ENCODE measurements at regions not wholly inside any gene's neighbourhood (a gene's known extent, or its start where the extent isn't known, plus 50 kb on each side); places are given as distances from the start of the nearest gene placed in this dataset.

GRCh38 chr5:8848366-8848765 is 697.5 kb downstream of the SEMA5A start:
- Histone ChIP-seq H3K27ac (ENCODE audit: low read depth, low read length) (no peak overlapping the region), H3K27me3 (ENCODE audit: control insufficient read depth in 2 of 2, insufficient read depth in 2 of 2, low read length in 2 of 2) (no peaks in the 10 kb centered on the region), H3K4me3 (ENCODE audit: low read length) (no peak overlapping the region), H3K9me3 (ENCODE audit: control insufficient read depth in 2 of 3, low read length in 3 of 3) (no peaks in the 10 kb centered on the region), H3K4me1 (ENCODE audit: control insufficient read depth in 2 of 2, insufficient read depth in 2 of 2, low read length in 2 of 2) (no peaks in the 10 kb centered on the region), H3K36me3 (ENCODE audit: control insufficient read depth in 2 of 3, insufficient read depth in 3 of 3, low read length in 3 of 3) (no peaks in the 10 kb centered on the region)
- H3K36me3 Mint-ChIP-seq = no peaks in the 10 kb centered on the region
- intact Hi-C loops (cut with micrococcal nuclease) = no loop called here
- H3K4me1 Mint-ChIP-seq = no peaks in the 10 kb centered on the region
- ChIA-PET POLR2A (no interaction called here), CTCF (interaction anchor here (0.5 kb wide), 1 partner anchor 72 kb away, joined by 3 read pairs; no protein-coding TSS in a partner anchor)
- ATAC-seq (no peak), DNase-seq (no peak)
- H3K4me3 Mint-ChIP-seq = no peak overlapping the region
- H3K27me3 Mint-ChIP-seq = no peaks in the 10 kb centered on the region
- H3K9me3 Mint-ChIP-seq = peaks cover 0 to 11% (median 4%) of the 10 kb centered on the region in 11 donors
- H3K27ac Mint-ChIP-seq = no peak overlapping the region

DNA sequence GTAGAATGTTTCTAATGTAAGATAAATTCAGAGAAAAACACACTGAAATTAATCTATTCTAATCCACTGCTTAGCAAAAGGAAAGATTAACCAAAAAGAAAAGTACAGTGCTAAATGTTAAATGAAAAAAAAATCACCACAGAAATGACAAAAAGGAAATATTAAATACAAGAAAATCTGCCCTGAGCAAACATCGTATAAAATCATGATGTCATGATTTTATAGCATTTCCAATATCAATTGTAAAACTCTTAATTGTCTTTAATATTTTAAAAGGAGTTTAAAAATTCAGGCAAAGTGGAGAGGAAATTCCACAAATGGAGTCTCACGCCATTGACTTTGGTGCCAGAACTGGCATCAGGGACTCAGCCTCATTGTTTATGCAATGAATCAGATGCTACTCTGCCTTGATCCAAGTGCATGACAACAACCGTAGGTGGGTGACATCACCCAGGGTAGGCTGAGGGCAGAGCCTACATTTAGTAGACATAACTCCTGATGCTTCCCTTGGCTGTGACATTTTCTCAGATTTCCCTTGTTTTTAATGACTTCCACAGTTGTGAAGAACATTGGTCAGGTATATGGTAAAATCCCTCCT is 696.8 kb downstream of the SEMA5A start:
- Mint-ChIP-seq H3K36me3 (no peaks in the 10 kb centered on the region), H3K27me3 (no peaks in the 10 kb centered on the region), H3K4me3 (no peak overlapping the region), H3K4me1 (no peaks in the 10 kb centered on the region), H3K27ac (no peak overlapping the region), H3K9me3 (peaks cover 0 to 11% (median 5%) of the 10 kb centered on the region in 11 donors)
- ATAC-seq (no peak), DNase-seq (no peak)
- H3K4me1 ChIP-seq (ENCODE audit: control insufficient read depth in 2 of 2, insufficient read depth in 2 of 2, low read length in 2 of 2) = no peaks in the 10 kb centered on the region
- no peak overlapping the region for H3K27ac ChIP-seq (ENCODE audit: low read depth, low read length)
- ChIA-PET POLR2A (no interaction called here), CTCF (no interaction called here)
- no peaks in the 10 kb centered on the region for H3K27me3 ChIP-seq (ENCODE audit: control insufficient read depth in 2 of 2, insufficient read depth in 2 of 2, low read length in 2 of 2)
- intact Hi-C loops (cut with micrococcal nuclease) = no loop called here
- no peaks in the 10 kb centered on the region for H3K9me3 ChIP-seq (ENCODE audit: control insufficient read depth in 2 of 3, low read length in 3 of 3)
- H3K36me3 ChIP-seq (ENCODE audit: control insufficient read depth in 2 of 3, insufficient read depth in 3 of 3, low read length in 3 of 3) = no peaks in the 10 kb centered on the region
- no peak overlapping the region for H3K4me3 ChIP-seq (ENCODE audit: low read length)

DNA sequence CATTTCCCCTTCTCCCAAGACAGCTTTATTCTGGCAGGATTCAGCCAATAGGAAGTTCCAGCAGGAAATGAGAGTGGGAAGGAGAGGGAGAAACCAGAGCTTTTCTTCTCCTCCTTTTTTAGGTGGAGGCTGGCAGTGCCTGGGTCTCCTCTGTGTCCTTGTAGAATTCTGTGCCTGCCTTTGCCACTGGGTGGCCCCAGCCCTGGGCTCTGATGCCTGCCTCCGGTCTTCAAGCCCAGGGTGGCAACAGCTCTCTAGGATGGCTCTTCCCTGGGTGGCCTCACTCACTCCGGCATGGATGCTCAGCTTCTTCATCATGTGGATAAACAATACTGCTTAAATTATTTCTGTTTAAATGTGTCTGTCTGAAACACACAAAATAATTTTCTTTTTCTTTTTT is 694.8 kb downstream of the SEMA5A start:
- Mint-ChIP-seq H3K4me3 (no peak overlapping the region), H3K36me3 (no peaks in the 10 kb centered on the region), H3K27me3 (no peaks in the 10 kb centered on the region), H3K4me1 (no peaks in the 10 kb centered on the region), H3K9me3 (peaks cover 0 to 11% (median 4%) of the 10 kb centered on the region in 11 donors), H3K27ac (no peak overlapping the region)
- Histone ChIP-seq H3K36me3 (ENCODE audit: control insufficient read depth in 2 of 3, insufficient read depth in 3 of 3, low read length in 3 of 3) (no peaks in the 10 kb centered on the region), H3K4me3 (ENCODE audit: low read length) (no peak overlapping the region), H3K9me3 (ENCODE audit: control insufficient read depth in 2 of 3, low read length in 3 of 3) (no peaks in the 10 kb centered on the region), H3K27me3 (ENCODE audit: control insufficient read depth in 2 of 2, insufficient read depth in 2 of 2, low read length in 2 of 2) (no peaks in the 10 kb centered on the region), H3K4me1 (ENCODE audit: control insufficient read depth in 2 of 2, insufficient read depth in 2 of 2, low read length in 2 of 2) (no peaks in the 10 kb centered on the region), H3K27ac (ENCODE audit: low read depth, low read length) (no peak overlapping the region)
- CTCF ChIA-PET = no interaction called here
- ATAC-seq (no peak), DNase-seq (no peak)
- POLR2A ChIA-PET = no interaction called here
- intact Hi-C loops (cut with micrococcal nuclease) = no loop called here

- Mint-ChIP-seq H3K27me3 (no peaks in the 10 kb centered on the region), H3K4me3 (no peak overlapping the region), H3K4me1 (no peaks in the 10 kb centered on the region), H3K36me3 (no peaks in the 10 kb centered on the region), H3K9me3 (peaks cover 0 to 9% (median 4%) of the 10 kb centered on the region in 11 donors), H3K27ac (no peak overlapping the region)
- Histone ChIP-seq H3K9me3 (ENCODE audit: control insufficient read depth in 2 of 3, low read length in 3 of 3) (no peaks in the 10 kb centered on the region), H3K27ac (ENCODE audit: low read depth, low read length) (no peak overlapping the region), H3K27me3 (ENCODE audit: control insufficient read depth in 2 of 2, insufficient read depth in 2 of 2, low read length in 2 of 2) (no peaks in the 10 kb centered on the region), H3K36me3 (ENCODE audit: control insufficient read depth in 2 of 3, insufficient read depth in 3 of 3, low read length in 3 of 3) (no peaks in the 10 kb centered on the region), H3K4me3 (ENCODE audit: low read length) (no peak overlapping the region), H3K4me1 (ENCODE audit: control insufficient read depth in 2 of 2, insufficient read depth in 2 of 2, low read length in 2 of 2) (no peaks in the 10 kb centered on the region)
- ATAC-seq (no peak), DNase-seq (no peak)
- intact Hi-C loops (cut with micrococcal nuclease) = no loop called here
- ChIA-PET CTCF (no interaction called here), POLR2A (no interaction called here)
Measured at GRCh38 chr5:8857051-8857450, 688.8 kb downstream of the SEMA5A start.

GRCh38 chr5:8861764-8862163 is 684.1 kb downstream of the SEMA5A start:
- ChIA-PET CTCF (no interaction called here), POLR2A (no interaction called here)
- H3K4me3 Mint-ChIP-seq = no peak overlapping the region
- ATAC-seq (no peak), DNase-seq (no peak)
- no peaks in the 10 kb centered on the region for H3K4me1 ChIP-seq (ENCODE audit: control insufficient read depth in 2 of 2, insufficient read depth in 2 of 2, low read length in 2 of 2)
- H3K27ac Mint-ChIP-seq = no peak overlapping the region
- no peak overlapping the region for H3K27ac ChIP-seq (ENCODE audit: low read depth, low read length)
- peaks cover 0 to 7% (median 0%) of the 10 kb centered on the region in 11 donors for H3K9me3 Mint-ChIP-seq
- H3K27me3 ChIP-seq (ENCODE audit: control insufficient read depth in 2 of 2, insufficient read depth in 2 of 2, low read length in 2 of 2) = no peaks in the 10 kb centered on the region
- H3K36me3 ChIP-seq (ENCODE audit: control insufficient read depth in 2 of 3, insufficient read depth in 3 of 3, low read length in 3 of 3) = no peaks in the 10 kb centered on the region
- no peak overlapping the region for H3K4me3 ChIP-seq (ENCODE audit: low read length)
- intact Hi-C loops (cut with micrococcal nuclease) = no loop called here
- no peaks in the 10 kb centered on the region for H3K36me3 Mint-ChIP-seq
- no peaks in the 10 kb centered on the region for H3K4me1 Mint-ChIP-seq
- no peaks in the 10 kb centered on the region for H3K9me3 ChIP-seq (ENCODE audit: control insufficient read depth in 2 of 3, low read length in 3 of 3)
- H3K27me3 Mint-ChIP-seq = no peaks in the 10 kb centered on the region

DNA sequence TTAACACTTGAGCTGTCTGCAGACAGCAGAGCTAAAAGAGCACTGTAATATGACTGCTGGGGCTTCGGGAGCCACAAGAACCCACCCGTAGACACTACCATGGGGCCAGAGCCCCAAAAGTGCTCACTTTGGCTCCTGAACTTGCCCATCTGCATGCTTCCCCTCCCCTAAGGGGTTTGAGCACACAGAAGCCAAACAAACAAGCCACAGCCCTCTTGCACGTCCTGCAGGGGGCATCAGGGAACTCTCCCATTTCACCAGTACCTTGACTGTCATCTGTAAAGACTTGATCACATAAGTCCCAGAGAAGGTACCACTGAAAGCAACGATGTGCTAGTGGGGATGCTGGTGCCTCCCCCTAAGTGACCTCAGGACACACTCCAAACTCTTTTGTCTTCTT is 681.8 kb downstream of the SEMA5A start:
- ATAC-seq (no peak), DNase-seq (no peak)
- Mint-ChIP-seq H3K27ac (no peak overlapping the region), H3K9me3 (peaks cover 0 to 7% (median 0%) of the 10 kb centered on the region in 11 donors), H3K36me3 (no peaks in the 10 kb centered on the region), H3K27me3 (no peaks in the 10 kb centered on the region), H3K4me3 (no peak overlapping the region), H3K4me1 (no peaks in the 10 kb centered on the region)
- ChIA-PET CTCF (no interaction called here), POLR2A (no interaction called here)
- Histone ChIP-seq H3K4me1 (ENCODE audit: control insufficient read depth in 2 of 2, insufficient read depth in 2 of 2, low read length in 2 of 2) (no peaks in the 10 kb centered on the region), H3K4me3 (ENCODE audit: low read length) (no peak overlapping the region), H3K27me3 (ENCODE audit: control insufficient read depth in 2 of 2, insufficient read depth in 2 of 2, low read length in 2 of 2) (no peaks in the 10 kb centered on the region), H3K9me3 (ENCODE audit: control insufficient read depth in 2 of 3, low read length in 3 of 3) (no peaks in the 10 kb centered on the region), H3K27ac (ENCODE audit: low read depth, low read length) (no peak overlapping the region), H3K36me3 (ENCODE audit: control insufficient read depth in 2 of 3, insufficient read depth in 3 of 3, low read length in 3 of 3) (no peaks in the 10 kb centered on the region)
- intact Hi-C loops (cut with micrococcal nuclease) = no loop called here

DNA sequence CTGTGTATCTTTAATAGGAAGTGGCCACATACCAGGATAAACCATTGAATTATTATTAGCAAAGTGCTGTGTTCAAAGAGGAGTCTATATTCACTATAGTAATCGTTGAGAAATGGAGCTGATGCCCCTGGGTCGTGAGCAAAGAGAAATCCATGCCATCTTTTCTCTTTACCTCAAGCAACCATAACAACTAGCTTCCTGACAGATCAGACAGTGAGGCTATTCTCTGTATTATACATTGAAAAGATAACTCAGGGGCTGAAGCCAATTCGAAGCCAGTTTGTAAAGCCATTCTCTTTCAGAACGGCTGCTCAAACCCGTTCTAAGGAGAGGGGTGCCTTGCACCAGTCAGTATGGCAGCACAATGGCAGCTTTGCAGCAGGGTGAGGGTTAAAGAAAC is 680.6 kb downstream of the SEMA5A start:
- POLR2A ChIA-PET = no interaction called here
- no peak overlapping the region for H3K4me3 ChIP-seq (ENCODE audit: low read length)
- H3K9me3 Mint-ChIP-seq = peaks cover 0 to 7% (median 0%) of the 10 kb centered on the region in 11 donors
- intact Hi-C loops (cut with micrococcal nuclease) = no loop called here
- no peaks in the 10 kb centered on the region for H3K9me3 ChIP-seq (ENCODE audit: control insufficient read depth in 2 of 3, low read length in 3 of 3)
- no peak overlapping the region for H3K27ac ChIP-seq (ENCODE audit: low read depth, low read length)
- H3K27me3 ChIP-seq (ENCODE audit: control insufficient read depth in 2 of 2, insufficient read depth in 2 of 2, low read length in 2 of 2) = no peaks in the 10 kb centered on the region
- no peak overlapping the region for H3K27ac Mint-ChIP-seq
- no peak for ATAC-seq
- H3K36me3 ChIP-seq (ENCODE audit: control insufficient read depth in 2 of 3, insufficient read depth in 3 of 3, low read length in 3 of 3) = no peaks in the 10 kb centered on the region
- no peak for DNase-seq
- H3K4me1 Mint-ChIP-seq = no peaks in the 10 kb centered on the region
- CTCF ChIA-PET = no interaction called here
- H3K36me3 Mint-ChIP-seq = no peaks in the 10 kb centered on the region
- H3K27me3 Mint-ChIP-seq = no peaks in the 10 kb centered on the region
- no peak overlapping the region for H3K4me3 Mint-ChIP-seq
- H3K4me1 ChIP-seq (ENCODE audit: control insufficient read depth in 2 of 2, insufficient read depth in 2 of 2, low read length in 2 of 2) = no peaks in the 10 kb centered on the region
